ENCODE measurements at regions not wholly inside any gene's neighbourhood (a gene's known extent, or its start where the extent isn't known, plus 50 kb on each side); places are given as distances from the start of the nearest gene placed in this dataset.

- no peak for ATAC-seq
- Mint-ChIP-seq H3K9me3 (ENCODE audit: insufficient read depth) (no peaks in the 10 kb centered on the region), H3K4me1 (ENCODE audit: low read depth) (no peaks in the 10 kb centered on the region), H3K27me3 (ENCODE audit: low read depth) (no peaks in the 10 kb centered on the region), H3K4me3 (no peak overlapping the region), H3K27ac (no peak overlapping the region), H3K36me3 (ENCODE audit: low read depth) (no peaks in the 10 kb centered on the region)
- ChIA-PET CTCF (no interaction called here), POLR2A (no interaction called here)
- DNase-seq: no peak
Observed at GRCh38 chr4:61068060-61068459, 132.1 kb upstream of the ADGRL3 start.

DNA sequence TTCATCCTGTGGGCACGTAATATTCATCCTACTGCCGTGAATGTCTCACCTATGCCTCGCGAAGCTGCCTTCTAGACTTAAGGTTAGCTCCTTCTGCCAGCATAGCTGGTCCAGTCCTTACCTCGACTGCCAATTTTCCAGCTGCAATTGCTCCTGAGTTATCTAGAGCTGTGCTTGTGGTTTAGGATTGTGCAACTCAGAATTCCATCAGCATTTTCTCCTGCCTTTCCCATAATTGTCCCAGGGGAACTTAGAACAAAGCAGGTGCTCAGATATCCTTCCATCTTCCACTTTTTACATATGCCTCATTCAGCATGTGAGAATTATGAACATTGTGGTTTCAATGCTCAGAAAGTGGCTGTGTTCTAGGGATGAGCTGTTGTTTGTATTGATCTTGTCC lies 131.4 kb upstream of the ADGRL3 start:
- no peak overlapping the region for H3K4me3 Mint-ChIP-seq
- H3K36me3 Mint-ChIP-seq (ENCODE audit: low read depth): no peaks in the 10 kb centered on the region
- H3K27me3 Mint-ChIP-seq (ENCODE audit: low read depth): no peaks in the 10 kb centered on the region
- no peak overlapping the region for H3K27ac Mint-ChIP-seq
- no peaks in the 10 kb centered on the region for H3K9me3 Mint-ChIP-seq (ENCODE audit: insufficient read depth)
- POLR2A ChIA-PET: no interaction called here
- CTCF ChIA-PET: no interaction called here
- no peak for ATAC-seq
- DNase-seq: no peak
- H3K4me1 Mint-ChIP-seq (ENCODE audit: low read depth): no peaks in the 10 kb centered on the region

GRCh38 chr4:61070269-61070668 lies 129.9 kb upstream of the ADGRL3 start:
- H3K9me3 Mint-ChIP-seq (ENCODE audit: insufficient read depth): peaks cover 4% of the 10 kb centered on the region
- H3K36me3 Mint-ChIP-seq (ENCODE audit: low read depth): no peaks in the 10 kb centered on the region
- no peak overlapping the region for H3K27ac Mint-ChIP-seq
- CTCF ChIA-PET: no interaction called here
- no peak for DNase-seq
- H3K4me3 Mint-ChIP-seq: no peak overlapping the region
- ATAC-seq: no peak
- no peaks in the 10 kb centered on the region for H3K4me1 Mint-ChIP-seq (ENCODE audit: low read depth)
- no peaks in the 10 kb centered on the region for H3K27me3 Mint-ChIP-seq (ENCODE audit: low read depth)
- POLR2A ChIA-PET: no interaction called here

DNA sequence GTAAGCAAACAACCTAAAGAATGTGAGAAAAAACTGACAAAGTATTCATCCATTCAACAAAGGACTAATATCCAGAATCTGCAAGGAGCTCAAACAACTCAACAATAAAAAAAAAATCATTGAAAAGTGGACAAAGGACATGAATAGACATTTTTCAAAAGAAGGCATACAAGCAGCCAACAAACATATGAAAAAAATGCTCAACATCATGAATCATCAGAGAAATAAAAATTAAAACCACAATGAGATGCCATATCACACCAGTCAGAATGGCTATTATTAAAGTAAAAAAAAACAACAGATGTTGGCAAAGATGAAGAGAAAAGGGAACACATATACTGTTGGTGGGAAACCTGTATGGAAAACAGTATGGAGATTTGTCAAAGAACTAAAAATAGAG lies 120.7 kb upstream of the ADGRL3 start:
- ATAC-seq (no peak), DNase-seq (no peak)
- Mint-ChIP-seq H3K4me1 (ENCODE audit: low read depth) (no peaks in the 10 kb centered on the region), H3K27ac (no peak overlapping the region), H3K27me3 (ENCODE audit: low read depth) (no peaks in the 10 kb centered on the region), H3K9me3 (ENCODE audit: insufficient read depth) (peaks cover 12% of the 10 kb centered on the region), H3K4me3 (no peak overlapping the region), H3K36me3 (ENCODE audit: low read depth) (no peaks in the 10 kb centered on the region)
- POLR2A ChIA-PET: no interaction called here
- CTCF ChIA-PET: no interaction called here

DNA sequence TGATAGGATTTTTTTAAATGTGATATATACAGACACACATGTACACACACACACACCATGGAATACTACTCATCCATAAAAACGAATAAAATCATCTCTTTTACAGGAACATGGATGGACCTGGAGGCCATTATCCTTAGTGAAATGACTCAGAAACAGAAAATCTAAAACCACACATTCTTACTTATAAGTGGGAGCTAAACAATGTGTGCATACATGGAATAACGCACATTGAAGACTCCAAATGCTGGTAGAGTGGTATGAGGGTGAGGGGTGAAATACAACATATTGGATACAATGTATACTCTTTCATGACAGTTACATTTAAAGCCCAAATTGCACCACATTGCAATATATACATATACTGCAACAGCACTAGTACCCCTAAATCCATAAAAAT lies 120.2 kb upstream of the ADGRL3 start:
- Mint-ChIP-seq H3K4me3 (no peak overlapping the region), H3K27ac (no peak overlapping the region), H3K4me1 (ENCODE audit: low read depth) (no peaks in the 10 kb centered on the region), H3K9me3 (ENCODE audit: insufficient read depth) (peaks cover 9% of the 10 kb centered on the region), H3K36me3 (ENCODE audit: low read depth) (no peaks in the 10 kb centered on the region), H3K27me3 (ENCODE audit: low read depth) (no peaks in the 10 kb centered on the region)
- ChIA-PET CTCF (no interaction called here), POLR2A (no interaction called here)
- ATAC-seq (no peak), DNase-seq (no peak)

DNA sequence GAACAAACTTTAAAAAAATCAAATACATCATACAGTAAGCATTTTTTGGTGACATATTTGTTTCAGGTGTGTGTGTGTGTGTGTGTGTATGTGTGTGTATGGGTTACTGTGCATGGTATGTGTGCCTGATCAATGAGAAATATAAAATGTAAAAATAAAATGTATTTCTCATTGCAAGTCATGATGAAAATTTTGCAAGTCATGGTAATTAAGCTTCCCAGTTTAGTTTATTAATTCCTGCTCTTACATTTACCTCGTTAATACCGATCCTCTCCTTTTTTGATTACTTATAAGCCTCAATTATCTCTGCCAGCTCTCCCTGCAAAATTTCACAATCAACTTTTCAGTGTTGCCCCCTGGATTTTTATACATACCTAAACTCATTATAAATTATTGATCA lies 114.6 kb upstream of the ADGRL3 start:
- ChIA-PET POLR2A (no interaction called here), CTCF (no interaction called here)
- Mint-ChIP-seq H3K27ac (no peak overlapping the region), H3K36me3 (ENCODE audit: low read depth) (no peaks in the 10 kb centered on the region), H3K27me3 (ENCODE audit: low read depth) (no peaks in the 10 kb centered on the region), H3K9me3 (ENCODE audit: insufficient read depth) (no peaks in the 10 kb centered on the region), H3K4me3 (no peak overlapping the region), H3K4me1 (ENCODE audit: low read depth) (no peaks in the 10 kb centered on the region)
- DNase-seq (no peak), ATAC-seq (no peak)

DNA sequence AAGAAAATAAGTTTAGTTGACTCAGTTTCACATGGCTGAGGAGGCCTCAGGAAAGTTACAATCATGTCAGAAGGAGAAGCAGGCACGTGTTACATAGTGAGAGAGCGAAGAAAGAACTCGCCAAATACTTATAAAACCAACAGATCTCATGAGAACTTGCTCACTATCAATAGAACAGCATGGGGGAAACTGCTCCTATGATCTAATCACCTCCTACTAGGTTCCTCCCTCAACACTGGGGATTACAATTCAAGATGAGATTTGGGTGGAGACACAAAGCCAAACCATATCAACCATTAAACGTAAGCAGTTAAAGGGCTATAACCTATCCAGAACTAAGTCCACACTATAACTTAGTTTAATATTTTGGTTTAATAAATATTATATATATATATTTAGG lies 113.8 kb upstream of the ADGRL3 start:
- H3K9me3 Mint-ChIP-seq (ENCODE audit: insufficient read depth): no peaks in the 10 kb centered on the region
- CTCF ChIA-PET: no interaction called here
- no peak overlapping the region for H3K4me3 Mint-ChIP-seq
- POLR2A ChIA-PET: no interaction called here
- DNase-seq (no peak), ATAC-seq (no peak)
- no peaks in the 10 kb centered on the region for H3K4me1 Mint-ChIP-seq (ENCODE audit: low read depth)
- no peaks in the 10 kb centered on the region for H3K36me3 Mint-ChIP-seq (ENCODE audit: low read depth)
- no peak overlapping the region for H3K27ac Mint-ChIP-seq
- H3K27me3 Mint-ChIP-seq (ENCODE audit: low read depth): no peaks in the 10 kb centered on the region

DNA sequence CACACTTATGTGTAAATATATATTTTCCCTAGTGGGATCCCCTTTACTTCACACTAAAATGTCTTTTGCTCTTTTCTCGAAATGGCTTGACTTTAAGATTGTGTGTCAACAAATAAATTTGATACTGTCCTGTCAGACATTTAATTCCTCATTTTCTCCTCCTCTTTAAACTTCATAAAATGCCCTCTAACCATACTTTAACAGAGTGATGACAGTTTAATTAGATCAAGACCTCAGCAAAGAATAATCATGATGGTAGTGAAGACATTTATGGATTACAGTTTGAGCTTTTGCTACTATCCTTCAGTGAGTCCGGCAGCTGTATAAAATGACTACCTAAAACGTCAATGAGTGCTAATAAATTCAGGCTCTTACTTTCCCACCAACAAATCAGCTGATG lies 113.1 kb upstream of the ADGRL3 start:
- Mint-ChIP-seq H3K4me3 (no peak overlapping the region), H3K27ac (no peak overlapping the region), H3K9me3 (ENCODE audit: insufficient read depth) (no peaks in the 10 kb centered on the region), H3K36me3 (ENCODE audit: low read depth) (no peaks in the 10 kb centered on the region), H3K4me1 (ENCODE audit: low read depth) (no peaks in the 10 kb centered on the region), H3K27me3 (ENCODE audit: low read depth) (no peaks in the 10 kb centered on the region)
- ChIA-PET POLR2A (no interaction called here), CTCF (no interaction called here)
- ATAC-seq: no peak
- no peak for DNase-seq

DNA sequence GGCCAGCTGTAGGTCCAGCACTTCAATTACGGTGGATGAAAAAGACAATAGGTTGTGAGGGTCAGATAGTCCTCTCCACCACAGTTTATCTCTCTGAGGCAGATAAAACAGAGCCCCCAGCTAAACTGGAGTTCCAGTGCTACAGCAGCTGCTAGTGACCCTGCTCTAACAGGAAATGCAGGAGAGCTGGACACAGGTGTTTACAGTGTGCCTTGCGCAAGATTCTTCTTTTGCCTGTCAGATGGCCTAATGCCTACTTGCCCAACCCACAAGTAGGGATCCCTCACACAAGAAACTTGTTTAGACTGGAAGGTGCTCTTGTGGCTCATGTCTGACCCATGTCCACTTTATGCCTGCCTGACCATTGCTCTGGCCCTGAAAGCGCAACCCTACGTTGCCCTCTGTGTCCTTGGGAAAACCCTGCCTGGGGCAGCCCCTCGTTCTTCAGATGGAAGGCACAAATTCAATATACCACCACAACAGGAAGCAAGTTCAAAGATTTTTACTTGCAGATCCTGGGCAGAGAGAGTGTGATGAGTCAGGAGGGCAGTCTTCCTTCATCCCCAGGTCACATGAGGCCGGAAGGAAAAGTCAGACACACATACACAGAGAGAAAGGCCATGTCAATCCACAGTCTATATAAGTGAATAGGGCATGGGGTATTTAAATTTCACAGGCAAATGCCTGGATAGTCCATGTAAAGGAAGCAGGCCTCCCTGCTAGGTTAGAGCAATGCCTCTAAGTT lies 105.1 kb upstream of the ADGRL3 start:
- no peak overlapping the region for H3K4me3 Mint-ChIP-seq
- DNase-seq (no peak), ATAC-seq (no peak)
- H3K9me3 Mint-ChIP-seq (ENCODE audit: insufficient read depth): peaks cover 13% of the 10 kb centered on the region
- H3K36me3 Mint-ChIP-seq (ENCODE audit: low read depth): no peaks in the 10 kb centered on the region
- no peaks in the 10 kb centered on the region for H3K4me1 Mint-ChIP-seq (ENCODE audit: low read depth)
- CTCF ChIA-PET: no interaction called here
- POLR2A ChIA-PET: no interaction called here
- H3K27ac Mint-ChIP-seq: no peak overlapping the region
- H3K27me3 Mint-ChIP-seq (ENCODE audit: low read depth): no peaks in the 10 kb centered on the region

DNA sequence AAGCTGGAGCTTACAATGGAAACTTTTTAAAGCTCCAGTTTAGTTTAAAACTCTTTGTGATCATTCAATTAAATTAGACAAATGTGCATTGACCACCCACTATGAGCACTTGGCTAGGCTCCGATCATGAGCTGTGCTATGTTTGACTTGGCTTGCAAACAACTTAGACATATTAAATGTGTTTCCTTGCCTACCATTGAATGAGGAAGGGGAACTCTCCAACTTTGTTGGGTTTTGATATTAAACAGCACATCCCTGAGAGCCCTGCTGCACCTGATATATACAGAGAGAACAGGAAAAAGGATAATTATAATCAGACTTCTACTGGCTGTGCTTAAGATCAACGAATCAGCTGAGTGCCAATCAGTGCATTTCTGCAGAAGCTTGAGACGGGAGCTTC lies 71.4 kb upstream of the ADGRL3 start:
- ChIA-PET POLR2A (no interaction called here), CTCF (no interaction called here)
- H3K36me3 Mint-ChIP-seq (ENCODE audit: low read depth): no peaks in the 10 kb centered on the region
- no peak overlapping the region for H3K4me3 Mint-ChIP-seq
- DNase-seq: no peak
- ATAC-seq: no peak
- no peaks in the 10 kb centered on the region for H3K27me3 Mint-ChIP-seq (ENCODE audit: low read depth)
- no peaks in the 10 kb centered on the region for H3K4me1 Mint-ChIP-seq (ENCODE audit: low read depth)
- peaks cover 5% of the 10 kb centered on the region for H3K9me3 Mint-ChIP-seq (ENCODE audit: insufficient read depth)
- H3K27ac Mint-ChIP-seq: no peak overlapping the region

- ATAC-seq (no peak), DNase-seq (no peak)
- no peaks in the 10 kb centered on the region for H3K9me3 Mint-ChIP-seq (ENCODE audit: insufficient read depth)
- H3K36me3 Mint-ChIP-seq (ENCODE audit: low read depth): no peaks in the 10 kb centered on the region
- POLR2A ChIA-PET: no interaction called here
- CTCF ChIA-PET: no interaction called here
- H3K27me3 Mint-ChIP-seq (ENCODE audit: low read depth): no peaks in the 10 kb centered on the region
- H3K27ac Mint-ChIP-seq: no peak overlapping the region
- no peaks in the 10 kb centered on the region for H3K4me1 Mint-ChIP-seq (ENCODE audit: low read depth)
- H3K4me3 Mint-ChIP-seq: no peak overlapping the region
Observed at GRCh38 chr4:61129971-61130370, 70.2 kb upstream of the ADGRL3 start.

DNA sequence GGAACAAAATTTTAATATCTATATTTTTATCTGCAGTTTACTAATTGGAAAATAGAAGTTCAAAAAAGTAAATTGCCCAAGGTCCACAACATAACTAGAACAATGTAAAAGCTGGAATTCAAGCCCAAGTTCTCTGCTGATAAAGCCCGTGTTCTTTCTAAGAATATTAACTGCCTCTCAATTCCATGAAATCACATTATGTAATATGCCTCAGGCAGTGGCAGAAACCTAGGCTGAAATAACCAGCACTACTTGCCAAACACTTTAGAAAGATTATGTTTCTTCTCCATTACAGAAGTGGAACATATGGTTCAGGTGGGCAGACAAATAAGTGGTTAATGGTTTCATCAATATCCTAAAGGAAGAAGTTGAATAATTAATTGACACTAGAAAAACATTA lies 56.7 kb upstream of the ADGRL3 start:
- no peak overlapping the region for H3K4me3 Mint-ChIP-seq
- ChIA-PET POLR2A (no interaction called here), CTCF (no interaction called here)
- no peaks in the 10 kb centered on the region for H3K27me3 Mint-ChIP-seq (ENCODE audit: low read depth)
- H3K9me3 Mint-ChIP-seq (ENCODE audit: insufficient read depth): no peaks in the 10 kb centered on the region
- no peak for ATAC-seq
- H3K36me3 Mint-ChIP-seq (ENCODE audit: low read depth): no peaks in the 10 kb centered on the region
- DNase-seq: no peak
- no peak overlapping the region for H3K27ac Mint-ChIP-seq
- no peaks in the 10 kb centered on the region for H3K4me1 Mint-ChIP-seq (ENCODE audit: low read depth)

- H3K9me3 Mint-ChIP-seq (ENCODE audit: insufficient read depth): no peaks in the 10 kb centered on the region
- no peaks in the 10 kb centered on the region for H3K4me1 Mint-ChIP-seq (ENCODE audit: low read depth)
- no peak overlapping the region for H3K27ac Mint-ChIP-seq
- DNase-seq (no peak), ATAC-seq (no peak)
- ChIA-PET CTCF (no interaction called here), POLR2A (no interaction called here)
- H3K4me3 Mint-ChIP-seq: no peak overlapping the region
- H3K27me3 Mint-ChIP-seq (ENCODE audit: low read depth): no peaks in the 10 kb centered on the region
- H3K36me3 Mint-ChIP-seq (ENCODE audit: low read depth): no peaks in the 10 kb centered on the region
Observed at GRCh38 chr4:61149278-61149677, 50.8 kb upstream of the ADGRL3 start.
